NB4 (cell line): ENCODE measurements at regions not wholly inside any gene's neighbourhood (a gene's known extent, or its start where the extent isn't known, plus 50 kb on each side); places are given as distances from the start of the nearest gene placed in this dataset.

Source experiments
- DNase-seq: peaks from one replicate; pipeline ENCODE4 v3.0.0; 2010; ENCODE audit warnings: low read depth
- H3K4me3 ChIP-seq: one replicate; pipeline ENCODE4 v1.5.1; 2011; ENCODE audit warnings: mild to moderate bottlenecking, low read depth, low read length, moderate library complexity
- CTCF ChIP-seq: IDR thresholded peaks from one replicate; pipeline ENCODE4 v1.5.1; 2012; ENCODE audit warnings: low read depth, low read length
- MAX ChIP-seq: IDR thresholded peaks from 2 replicates; pipeline ENCODE4 v1.6.1; 2011; ENCODE audit warnings: low read depth, low read length
- MYC ChIP-seq: IDR thresholded peaks from 2 replicates; pipeline ENCODE4 v1.6.1; 2011; ENCODE audit warnings: low read depth, low read length
- POLR2A ChIP-seq: IDR thresholded peaks from 2 replicates; pipeline ENCODE4 v1.6.1; 2011; ENCODE audit warnings: mild to moderate bottlenecking; ENCODE audit not compliant: insufficient read length; ENCODE audit errors: extremely low read depth

- no peak overlapping the region for H3K4me3 ChIP-seq
- no peak for TF ChIP-seq MYC
- no peak for TF ChIP-seq CTCF
- TF ChIP-seq MAX: no peak
- no peak for TF ChIP-seq POLR2A
- no peak for DNase-seq
Observed at GRCh38 chr9:82593501-82593900, 469.4 kb downstream of the RASEF start.

GRCh38 chr9:82597241-82598203 is 465.4 kb downstream of the RASEF start:
- DNase-seq: no peak
- H3K4me3 ChIP-seq: no peak overlapping the region
- TF ChIP-seq CTCF: no peak

GRCh38 chr9:82598241-82599039 is 464.5 kb downstream of the RASEF start:
- no peak overlapping the region for H3K4me3 ChIP-seq
- TF ChIP-seq CTCF: no peak
- TF ChIP-seq MYC: no peak
- TF ChIP-seq POLR2A: no peak
- no peak for TF ChIP-seq MAX
- no peak for DNase-seq

- TF ChIP-seq CTCF (no peak), POLR2A (no peak), MAX (no peak), MYC (no peak)
- DNase-seq: no peak
- no peak overlapping the region for H3K4me3 ChIP-seq
Observed at GRCh38 chr9:82599336-82599949, 463.5 kb downstream of the RASEF start.

GRCh38 chr9:82600536-82601292 is 462.2 kb downstream of the RASEF start:
- no peak for TF ChIP-seq POLR2A
- TF ChIP-seq MYC: no peak
- TF ChIP-seq CTCF: no peak
- no peak for TF ChIP-seq MAX
- DNase-seq: no peak
- no peak overlapping the region for H3K4me3 ChIP-seq
